HCT116 (cell line): ENCODE measurements at regions not wholly inside any gene's neighbourhood (a gene's known extent, or its start where the extent isn't known, plus 50 kb on each side); places are given as distances from the start of the nearest gene placed in this dataset.

ENCODE experiments used
- ATAC-seq: fragments of 200-7000 bp; cut with Tn5 transposase; 2 replicates; pipeline ENCODE4 v1.9.1; 2020; ENCODE audit warnings: mild to moderate bottlenecking, moderate library complexity
- BruUV-seq: library from RNA; stranded (reverse); fragments of 400-500 nt; replicated peaks from 2 replicates; lab custom pipeline; 2021; lab: Mats Ljungman, UMichigan
- CTCF ChIA-PET: fragments of 300-600 bp; sonication (Branson Sonifier 250); formaldehyde crosslinking; loops from one replicate; lab custom pipeline; 2021; ENCODE audit warnings: antibody characterized with exemption; lab: Charles Lee
- POLR2A ChIA-PET: fragments of 300-600, 350-600 bp; sonication (Branson Sonifier 250); formaldehyde crosslinking; loops from one replicate; lab custom pipeline; 2021; ENCODE audit warnings: antibody characterized with exemption; lab: Charles Lee
- RAD21 ChIA-PET, 2 experiments: fragments of 300-600 bp; sonication (Branson Sonifier 250); formaldehyde crosslinking; loops; one replicate each; lab custom pipeline; 2023; ENCODE audit warnings: low total read pairs in 2 of 2; ENCODE audit not compliant: uncharacterized antibody in 2 of 2, unreplicated experiment in 2 of 2, low non-redundant PET in 1 of 2; lab: Charles Lee
- DNase-seq: peaks from one replicate; pipeline ENCODE4 v3.0.0-alpha.2; 2010; ENCODE audit warnings: low read depth, low spot score
- H2AFZ ChIP-seq: fragments of 200-600 bp; shearing (Covaris generic), sonication (generic); 2 replicates; pipeline ENCODE4 v1.6.1; 2017; ENCODE audit warnings: low read depth, mixed run types, mixed read lengths, antibody characterized with exemption, low read length; ENCODE audit not compliant: poor library complexity, severe bottlenecking
- H3K27ac ChIP-seq: 2 replicates; pipeline ENCODE4 v1.5.1; 2012; ENCODE audit warnings: low read depth, low read length
- H3K27me3 ChIP-seq: fragments of 200-600 bp; sonication (generic); 2 replicates; pipeline ENCODE4 v1.6.1; 2016; ENCODE audit warnings: mixed run types, low read length, mixed read lengths; ENCODE audit not compliant: insufficient read depth
- H3K36me3 ChIP-seq, 2 experiments: fragments of 200-500 bp in 1 of 2; fragments of 200-600 bp in 1 of 2; sonication (Bioruptor generic) in 1 of 2; sonication (generic) in 1 of 2; 2 replicates each; pipeline versions ENCODE4 v1.5.1 to v1.6.1; 2014 to 2016; ENCODE audit warnings: low read length in 2 of 2, inconsistent platforms in 1 of 2, mixed read lengths in 1 of 2, mixed run types in 1 of 2; ENCODE audit not compliant: insufficient read depth in 2 of 2, control insufficient read depth in 1 of 2
- H3K4me1 ChIP-seq, 2 experiments: fragments of 200-600 bp in 1 of 2; sonication (generic) in 1 of 2; 2 replicates each; pipeline versions ENCODE4 v1.5.1 to v1.6.1; 2012 to 2017; ENCODE audit warnings: low read length in 2 of 2, inconsistent platforms in 1 of 2, mild to moderate bottlenecking in 1 of 2, mixed read lengths in 1 of 2, mixed run types in 1 of 2, moderate library complexity in 1 of 2; ENCODE audit not compliant: insufficient read depth in 2 of 2, control insufficient read depth in 1 of 2
- H3K4me2 ChIP-seq: fragments of 200-600 bp; sonication (generic); 2 replicates; pipeline ENCODE4 v1.6.1; 2017; ENCODE audit warnings: mixed run types, low read length, mixed read lengths
- H3K4me3 ChIP-seq, 2 experiments: fragments of 200-600 bp in 1 of 2; sonication (generic) in 1 of 2; replicated peaks in 1 of 2; 2 replicates each; pipeline ENCODE4 v1.5.1; 2011 to 2016; ENCODE audit warnings: low read length in 2 of 2, control low read depth in 1 of 2, low read depth in 1 of 2, mild to moderate bottlenecking in 1 of 2, mixed read lengths in 1 of 2, mixed run types in 1 of 2
- H3K79me2 ChIP-seq: fragments of 200-600 bp; sonication (generic); 2 replicates; pipeline ENCODE4 v1.6.1; 2017; ENCODE audit warnings: mild to moderate bottlenecking, mixed run types, low read length, moderate library complexity, mixed read lengths; ENCODE audit not compliant: insufficient read depth
- H3K9ac ChIP-seq: fragments of 200-600 bp; sonication (generic); 2 replicates; pipeline ENCODE4 v1.6.1; 2016; ENCODE audit warnings: low read length, mixed read lengths
- H3K9me2 ChIP-seq: fragments of 200-600 bp; sonication (generic), shearing (Covaris generic); 2 replicates; pipeline ENCODE4 v1.6.1; 2017; ENCODE audit warnings: mixed run types, mild to moderate bottlenecking, moderate library complexity; ENCODE audit not compliant: insufficient read depth
- H3K9me3 ChIP-seq, 2 experiments: fragments of 200-500 bp in 1 of 2; fragments of 200-600 bp in 1 of 2; sonication (Bioruptor generic) in 1 of 2; sonication (generic) in 1 of 2; 2 replicates each; pipeline ENCODE4 v1.6.1; 2014 to 2017; ENCODE audit warnings: low read length in 2 of 2, mixed read lengths in 2 of 2, inconsistent platforms in 1 of 2, low read depth in 1 of 2, mild to moderate bottlenecking in 1 of 2, mixed run types in 1 of 2, moderate library complexity in 1 of 2; ENCODE audit not compliant: control insufficient read depth in 1 of 2, insufficient read depth in 1 of 2
- H4K20me1 ChIP-seq: fragments of 200-600 bp; sonication (generic), shearing (Covaris generic); 2 replicates; pipeline ENCODE4 v1.6.1; 2017; ENCODE audit warnings: mixed run types, mild to moderate bottlenecking, moderate library complexity; ENCODE audit not compliant: insufficient read depth
- CEBPB ChIP-seq: IDR thresholded peaks from 2 replicates; pipeline ENCODE4 v1.6.1; 2012; ENCODE audit warnings: low read depth
- EGR1 ChIP-seq: IDR thresholded peaks from 2 replicates; pipeline ENCODE4 v1.6.1; 2012; ENCODE audit warnings: low read depth
- ELF1 ChIP-seq: IDR thresholded peaks from 2 replicates; pipeline ENCODE4 v1.6.1; 2012; ENCODE audit warnings: low read depth, borderline replicate concordance
- EZH2 ChIP-seq: fragments of 200-600 bp; sonication (generic); IDR thresholded peaks from 2 replicates; pipeline ENCODE4 v1.6.1; 2017; ENCODE audit warnings: antibody characterized with exemption, mixed run types
- EZH2phosphoT487 ChIP-seq: fragments of 200-600 bp; IDR thresholded peaks from 2 replicates; pipeline ENCODE4 v1.6.1; 2018; ENCODE audit warnings: antibody characterized with exemption, borderline replicate concordance
- FOSL1 ChIP-seq: IDR thresholded peaks from 2 replicates; pipeline ENCODE4 v1.6.1; 2012; ENCODE audit warnings: low read depth
- JUND ChIP-seq: IDR thresholded peaks from 2 replicates; pipeline ENCODE4 v1.6.1; 2012
- POLR2AphosphoS5 ChIP-seq: IDR thresholded peaks from 2 replicates; pipeline ENCODE4 v1.6.1; 2011; ENCODE audit warnings: mild to moderate bottlenecking, low read depth, low read length, moderate library complexity
- RAD21 ChIP-seq: IDR thresholded peaks from 2 replicates; pipeline ENCODE4 v1.6.1; 2012; ENCODE audit warnings: low read depth, mild to moderate bottlenecking
- SIN3A ChIP-seq: IDR thresholded peaks from 2 replicates; pipeline ENCODE4 v1.6.1; 2012; ENCODE audit warnings: low read depth
- SP1 ChIP-seq: IDR thresholded peaks from 2 replicates; pipeline ENCODE4 v1.6.1; 2012; ENCODE audit warnings: low read depth
- TCF7L2 ChIP-seq: IDR thresholded peaks from 2 replicates; pipeline ENCODE4 v1.7.0; 2011; ENCODE audit warnings: borderline replicate concordance, inconsistent platforms; ENCODE audit not compliant: insufficient read depth, insufficient read length; ENCODE audit errors: extremely low read depth
- YY1 ChIP-seq: IDR thresholded peaks from 2 replicates; pipeline ENCODE4 v1.6.1; 2011; ENCODE audit warnings: low read length, low read depth, moderate library complexity, mild to moderate bottlenecking; ENCODE audit not compliant: insufficient replicate concordance; ENCODE audit errors: extremely low read depth
- ZFX ChIP-seq: fragments of 450-650 bp; IDR thresholded peaks from 2 replicates; pipeline ENCODE4 v1.6.1; 2017
- ZNF274 ChIP-seq: fragments of 200-500 bp; sonication (Bioruptor generic); IDR thresholded peaks from 2 replicates; pipeline ENCODE4 v1.6.1; 2014; ENCODE audit warnings: mild to moderate bottlenecking, low read depth, low read length, inconsistent platforms
- intact Hi-C: fragments of 100-400 bp; cut with micrococcal nuclease; formaldehyde crosslinking; loops from 2 replicates; pipeline ENCODE4 v1.10.0; 2022
- TF ChIP-seq, protein P1 (sequence below): IDR thresholded peaks from 2 replicates; pipeline ENCODE4 v1.6.1; 2012; ENCODE audit warnings: low read depth

DNA sequence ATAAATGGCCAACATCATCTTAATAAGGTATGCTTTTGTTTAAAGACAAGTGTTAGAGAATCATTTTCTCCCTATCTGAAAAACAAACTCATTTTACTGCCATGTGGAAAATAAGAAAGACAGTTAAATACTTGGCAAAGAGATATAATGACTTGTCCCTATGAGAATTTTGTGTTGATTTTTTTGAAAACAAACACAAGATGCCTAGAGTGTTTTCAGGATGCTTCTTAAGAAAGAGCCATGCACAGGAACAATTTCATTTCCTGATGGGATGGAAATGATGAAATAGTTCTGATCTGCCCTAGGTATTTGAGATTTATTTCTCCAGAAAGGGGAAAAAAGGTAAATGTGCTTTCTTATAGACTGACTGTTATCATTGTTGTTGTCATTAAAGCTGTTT, 237.5 kb upstream of the GNAI1 start (continued):
- TF ChIP-seq, protein P1, sequence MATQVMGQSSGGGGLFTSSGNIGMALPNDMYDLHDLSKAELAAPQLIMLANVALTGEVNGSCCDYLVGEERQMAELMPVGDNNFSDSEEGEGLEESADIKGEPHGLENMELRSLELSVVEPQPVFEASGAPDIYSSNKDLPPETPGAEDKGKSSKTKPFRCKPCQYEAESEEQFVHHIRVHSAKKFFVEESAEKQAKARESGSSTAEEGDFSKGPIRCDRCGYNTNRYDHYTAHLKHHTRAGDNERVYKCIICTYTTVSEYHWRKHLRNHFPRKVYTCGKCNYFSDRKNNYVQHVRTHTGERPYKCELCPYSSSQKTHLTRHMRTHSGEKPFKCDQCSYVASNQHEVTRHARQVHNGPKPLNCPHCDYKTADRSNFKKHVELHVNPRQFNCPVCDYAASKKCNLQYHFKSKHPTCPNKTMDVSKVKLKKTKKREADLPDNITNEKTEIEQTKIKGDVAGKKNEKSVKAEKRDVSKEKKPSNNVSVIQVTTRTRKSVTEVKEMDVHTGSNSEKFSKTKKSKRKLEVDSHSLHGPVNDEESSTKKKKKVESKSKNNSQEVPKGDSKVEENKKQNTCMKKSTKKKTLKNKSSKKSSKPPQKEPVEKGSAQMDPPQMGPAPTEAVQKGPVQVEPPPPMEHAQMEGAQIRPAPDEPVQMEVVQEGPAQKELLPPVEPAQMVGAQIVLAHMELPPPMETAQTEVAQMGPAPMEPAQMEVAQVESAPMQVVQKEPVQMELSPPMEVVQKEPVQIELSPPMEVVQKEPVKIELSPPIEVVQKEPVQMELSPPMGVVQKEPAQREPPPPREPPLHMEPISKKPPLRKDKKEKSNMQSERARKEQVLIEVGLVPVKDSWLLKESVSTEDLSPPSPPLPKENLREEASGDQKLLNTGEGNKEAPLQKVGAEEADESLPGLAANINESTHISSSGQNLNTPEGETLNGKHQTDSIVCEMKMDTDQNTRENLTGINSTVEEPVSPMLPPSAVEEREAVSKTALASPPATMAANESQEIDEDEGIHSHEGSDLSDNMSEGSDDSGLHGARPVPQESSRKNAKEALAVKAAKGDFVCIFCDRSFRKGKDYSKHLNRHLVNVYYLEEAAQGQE = no peak
- TF ChIP-seq FOSL1 (no peak), RAD21 (no peak), EGR1 (no peak)

GRCh38 chr7:79893991-79894390, 240.6 kb upstream of the GNAI1 start:
- ChIA-PET CTCF (no interaction called here), POLR2A (no interaction called here), RAD21 (no interaction called here)
- no peak for ATAC-seq
- intact Hi-C loops = no loop called here
- Histone ChIP-seq H3K4me3 (no peak overlapping the region), H3K9ac (no peak overlapping the region), H3K27me3 (no peaks in the 10 kb centered on the region), H3K4me1 (no peaks in the 10 kb centered on the region), H3K79me2 (no peaks in the 10 kb centered on the region), H3K9me3 (no peaks in the 10 kb centered on the region), H2AFZ (no peak overlapping the region), H4K20me1 (no peaks in the 10 kb centered on the region), H3K27ac (no peak overlapping the region), H3K9me2 (no peaks in the 10 kb centered on the region), H3K36me3 (no peaks in the 10 kb centered on the region), H3K4me2 (no peak overlapping the region)
- no TSS peak for BruUV-seq
- TF ChIP-seq YY1 = no peak
- no peak for TF ChIP-seq RAD21
- TF ChIP-seq FOSL1 = no peak
- TF ChIP-seq EZH2 = no peak
- no peak for TF ChIP-seq SP1
- no peak for TF ChIP-seq ZNF274
- no peak for TF ChIP-seq EZH2phosphoT487
- TF ChIP-seq EGR1 = no peak
- TF ChIP-seq, protein P1 = no peak
- no peak for TF ChIP-seq TCF7L2
- TF ChIP-seq ZFX = no peak
- TF ChIP-seq JUND = no peak
- TF ChIP-seq SIN3A = no peak
- no peak for TF ChIP-seq CEBPB
- no peak for TF ChIP-seq POLR2AphosphoS5
- TF ChIP-seq ELF1 = no peak
- DNase-seq = no peak
